OCI-LY3 (cell line): ENCODE measurements at regions not wholly inside any gene's neighbourhood (a gene's known extent, or its start where the extent isn't known, plus 50 kb on each side); places are given as distances from the start of the nearest gene placed in this dataset.

ENCODE experiments used
- H2AFZ ChIP-seq: fragments of 200-600, 300-600 bp; shearing (Covaris generic); 2 replicates; pipeline ENCODE4 v1.6.0; 2014; ENCODE audit warnings: antibody characterized with exemption, low read depth, low read length
- H3K27ac ChIP-seq: fragments of 200-600, 300-600 bp; sonication (generic); 2 replicates; pipeline ENCODE4 v1.5.1; 2014; ENCODE audit warnings: mild to moderate bottlenecking, low read length, moderate library complexity, mixed read lengths
- H3K27me3 ChIP-seq: fragments of 200-600, 300-600 bp; sonication (generic); 2 replicates; pipeline ENCODE4 v1.6.1; 2014; ENCODE audit warnings: low read depth, low read length, mixed read lengths
- H3K36me3 ChIP-seq: fragments of 200-600, 300-600 bp; sonication (generic); replicated peaks from 2 replicates; pipeline ENCODE3; 2014; ENCODE audit warnings: low read depth, low read length, mixed read lengths
- H3K4me1 ChIP-seq: fragments of 300-600, 200-600 bp; sonication (generic); 2 replicates; pipeline ENCODE4 v1.6.1; 2014; ENCODE audit warnings: low read length, mixed read lengths
- H3K4me2 ChIP-seq: fragments of 200-600, 300-600 bp; sonication (generic); 2 replicates; pipeline ENCODE4 v1.6.1; 2014; ENCODE audit warnings: low read length, mixed read lengths
- H3K4me3 ChIP-seq: fragments of 300-600, 200-600 bp; sonication (generic); 2 replicates; pipeline ENCODE4 v1.5.1; 2014; ENCODE audit warnings: antibody characterized with exemption, mild to moderate bottlenecking, low read length, moderate library complexity
- H3K79me2 ChIP-seq: fragments of 300-600, 200-600 bp; shearing (Covaris generic); 2 replicates; pipeline ENCODE4 v1.6.1; 2014; ENCODE audit warnings: mild to moderate bottlenecking, low read length, mixed read lengths
- H3K9ac ChIP-seq: fragments of 300-600, 200-600 bp; shearing (Covaris generic); 2 replicates; pipeline ENCODE4 v1.6.0; 2014; ENCODE audit warnings: mild to moderate bottlenecking, low read length, moderate library complexity
- H3K9me3 ChIP-seq: fragments of 200-600, 300-600 bp; shearing (Covaris generic); 2 replicates; pipeline ENCODE4 v1.6.1; 2014; ENCODE audit warnings: low read length, mixed read lengths; ENCODE audit not compliant: insufficient read depth
- H4K20me1 ChIP-seq: fragments of 200-600, 300-600 bp; sonication (generic); 2 replicates; pipeline ENCODE4 v1.6.1; 2016; ENCODE audit warnings: low read length, mixed read lengths; ENCODE audit not compliant: insufficient read depth
- CTCF ChIP-seq: fragments of 200-600, 300-600 bp; sonication (generic); IDR thresholded peaks from 2 replicates; pipeline ENCODE4 v1.5.1; 2014; ENCODE audit warnings: antibody characterized with exemption, low read length, low read depth
- EZH2phosphoT487 ChIP-seq: fragments of 200-600 bp; shearing (Covaris generic); IDR thresholded peaks from 2 replicates; pipeline ENCODE4 v1.6.1; 2018; ENCODE audit warnings: antibody characterized with exemption, mixed run types, low read depth

- no peak overlapping the region for H3K4me3 ChIP-seq
- H3K27me3 ChIP-seq = no peaks in the 10 kb centered on the region
- H4K20me1 ChIP-seq = no peaks in the 10 kb centered on the region
- TF ChIP-seq CTCF = no peak
- no peak for TF ChIP-seq EZH2phosphoT487
- no peaks in the 10 kb centered on the region; the same call in 1 of the 2 replicates for H3K9me3 ChIP-seq
- H3K9ac ChIP-seq = no peak overlapping the region
- H3K4me2 ChIP-seq = no peak overlapping the region
- no peak overlapping the region for H2AFZ ChIP-seq
- no peak overlapping the region for H3K27ac ChIP-seq
- H3K4me1 ChIP-seq = peaks cover 29% of the 10 kb centered on the region
- no peaks in the 10 kb centered on the region for H3K36me3 ChIP-seq
- no peaks in the 10 kb centered on the region for H3K79me2 ChIP-seq
These were observed 170.4 kb upstream of the KBTBD8 start for GRCh38 chr3:66827726-66828125.

GRCh38 chr3:66828303-66828702, 169.8 kb upstream of the KBTBD8 start:
- Histone ChIP-seq H3K9ac (no peak overlapping the region), H3K4me1 (peaks cover 29% of the 10 kb centered on the region), H3K9me3 (no peaks in the 10 kb centered on the region; the same call in 1 of the 2 replicates), H3K27me3 (no peaks in the 10 kb centered on the region), H3K4me2 (no peak overlapping the region), H3K36me3 (no peaks in the 10 kb centered on the region), H3K79me2 (no peaks in the 10 kb centered on the region), H2AFZ (no peak overlapping the region), H3K4me3 (no peak overlapping the region), H4K20me1 (no peaks in the 10 kb centered on the region), H3K27ac (no peak overlapping the region)
- TF ChIP-seq EZH2phosphoT487 (no peak), CTCF (no peak)

- no peak overlapping the region for H2AFZ ChIP-seq
These were observed 167.8 kb upstream of the KBTBD8 start for GRCh38 chr3:66830301-66830700.

GRCh38 chr3:66831931-66832330, 166.2 kb upstream of the KBTBD8 start:
- Histone ChIP-seq H3K4me2 (peak overlapping the region; percentile 75), H3K4me1 (peaks cover 40% of the 10 kb centered on the region), H4K20me1 (no peaks in the 10 kb centered on the region), H3K27me3 (no peaks in the 10 kb centered on the region), H3K4me3 (peak overlapping the region; percentile 42), H3K79me2 (no peaks in the 10 kb centered on the region), H2AFZ (peak overlapping the region; percentile 17; the same call in 1 of the 2 replicates), H3K9me3 (no peaks in the 10 kb centered on the region; the same call in 1 of the 2 replicates), H3K36me3 (no peaks in the 10 kb centered on the region), H3K27ac (peak overlapping the region; percentile 76), H3K9ac (peak overlapping the region; percentile 29)
- TF ChIP-seq CTCF (no peak), EZH2phosphoT487 (no peak)

More at GRCh38 chr3:66830301-66830700, 167.8 kb upstream of the KBTBD8 start:
- H3K9me3 ChIP-seq = no peaks in the 10 kb centered on the region; the same call in 1 of the 2 replicates
- no peaks in the 10 kb centered on the region for H3K79me2 ChIP-seq
- H3K4me3 ChIP-seq = no peak overlapping the region
- H3K9ac ChIP-seq = no peak overlapping the region
- peaks cover 31% of the 10 kb centered on the region for H3K4me1 ChIP-seq
- no peak overlapping the region for H3K27ac ChIP-seq
- no peak for TF ChIP-seq CTCF
- no peak for TF ChIP-seq EZH2phosphoT487
- H3K36me3 ChIP-seq = no peaks in the 10 kb centered on the region
- H3K27me3 ChIP-seq = no peaks in the 10 kb centered on the region
- H3K4me2 ChIP-seq = peak overlapping the region; percentile 75
- no peaks in the 10 kb centered on the region for H4K20me1 ChIP-seq
